ENCODE measurements at regions not wholly inside any gene's neighbourhood (a gene's known extent, or its start where the extent isn't known, plus 50 kb on each side); places are given as distances from the start of the nearest gene placed in this dataset.

- DNase-seq (ENCODE audit: low spot score): peak; percentile 8
Observed at GRCh38 chr6:166774770-166775169, 147.7 kb upstream of the RPS6KA2 start.

- DNase-seq (ENCODE audit: low spot score): no peak
Observed at GRCh38 chr6:166774292-166774691, 147.2 kb upstream of the RPS6KA2 start.

- no peak for DNase-seq (ENCODE audit: low spot score)
Observed at GRCh38 chr6:166772518-166772917, 145.5 kb upstream of the RPS6KA2 start.

- no peak for DNase-seq (ENCODE audit: low spot score)
Observed at GRCh38 chr6:166771701-166772100, 144.7 kb upstream of the RPS6KA2 start.

GRCh38 chr6:166770216-166771116 lies 143.4 kb upstream of the RPS6KA2 start:
- no peak for DNase-seq (ENCODE audit: low spot score)

GRCh38 chr6:166769648-166770047 lies 142.6 kb upstream of the RPS6KA2 start:
- no peak for DNase-seq (ENCODE audit: low spot score)

- DNase-seq (ENCODE audit: low spot score): no peak
Observed at GRCh38 chr6:166768761-166769160, 141.7 kb upstream of the RPS6KA2 start.

- no peak for DNase-seq (ENCODE audit: low spot score)
Observed at GRCh38 chr6:166767230-166767629, 140.2 kb upstream of the RPS6KA2 start.

- DNase-seq (ENCODE audit: low spot score): no peak
Observed at GRCh38 chr6:166766769-166767168, 139.7 kb upstream of the RPS6KA2 start.

GRCh38 chr6:166765234-166765541 lies 138.1 kb upstream of the RPS6KA2 start:
- DNase-seq (ENCODE audit: low spot score): no peak

- no peak for DNase-seq (ENCODE audit: low spot score)
Observed at GRCh38 chr6:166764473-166765233, 137.6 kb upstream of the RPS6KA2 start.

GRCh38 chr6:166763606-166764472 lies 136.8 kb upstream of the RPS6KA2 start:
- no peak for DNase-seq (ENCODE audit: low spot score)

- DNase-seq (ENCODE audit: low spot score): no peak
Observed at GRCh38 chr6:166761801-166762200, 134.8 kb upstream of the RPS6KA2 start.

GRCh38 chr6:166760288-166760687 lies 133.2 kb upstream of the RPS6KA2 start:
- DNase-seq (ENCODE audit: low spot score): no peak

GRCh38 chr6:166758136-166758704 lies 131.2 kb upstream of the RPS6KA2 start:
- DNase-seq (ENCODE audit: low spot score): no peak

- DNase-seq (ENCODE audit: low spot score): no peak
Observed at GRCh38 chr6:166757232-166758135, 130.4 kb upstream of the RPS6KA2 start.

GRCh38 chr6:166754218-166755030 lies 127.4 kb upstream of the RPS6KA2 start:
- DNase-seq (ENCODE audit: low spot score): no peak

GRCh38 chr6:166752928-166753721 lies 126.1 kb upstream of the RPS6KA2 start:
- DNase-seq (ENCODE audit: low spot score): no peak

GRCh38 chr6:166752097-166752496 lies 125.0 kb upstream of the RPS6KA2 start:
- no peak for DNase-seq (ENCODE audit: low spot score)

Measured in HT-29 (cell line).